RWPE1 (cell line): ENCODE measurements at regions not wholly inside any gene's neighbourhood (a gene's known extent, or its start where the extent isn't known, plus 50 kb on each side); places are given as distances from the start of the nearest gene placed in this dataset.

Source experiments
- CTCF ChIA-PET: fragments of 350-600 bp; sonication (Branson Sonifier 250); formaldehyde crosslinking; extraction: SDS; loops from one replicate; lab custom pipeline; 2021; lab: Yijun Ruan, JAX
- POLR2A ChIA-PET: fragments of 400-600 bp; formaldehyde crosslinking; extraction: SDS; loops from one replicate; lab custom pipeline; 2020; ENCODE audit warnings: antibody characterized with exemption; ENCODE audit not compliant: low non-redundant PET; lab: Yijun Ruan, JAX
- DNase-seq: peaks from one replicate; pipeline ENCODE4 v3.0.0; 2012; ENCODE audit warnings: low spot score
- H3K27ac ChIP-seq: fragments of 450-650 bp; 2 replicates; pipeline ENCODE4 v1.5.1; 2017
- TF ChIP-seq, protein P1 (sequence below): fragments of 450-650 bp; conservative IDR thresholded peaks from 2 replicates; pipeline ENCODE4 v1.5.1; 2017; ENCODE audit warnings: low read depth, mild to moderate bottlenecking

GRCh38 chr5:125185740-125186139 is 439.3 kb upstream of the ZNF608 start:
- no peak overlapping the region for H3K27ac ChIP-seq

GRCh38 chr5:125186911-125187375 is 440.5 kb upstream of the ZNF608 start:
- H3K27ac ChIP-seq, result no peak overlapping the region
- DNase-seq, result no peak
- ChIA-PET CTCF (no interaction called here), POLR2A (no interaction called here)
- TF ChIP-seq, protein P1, sequence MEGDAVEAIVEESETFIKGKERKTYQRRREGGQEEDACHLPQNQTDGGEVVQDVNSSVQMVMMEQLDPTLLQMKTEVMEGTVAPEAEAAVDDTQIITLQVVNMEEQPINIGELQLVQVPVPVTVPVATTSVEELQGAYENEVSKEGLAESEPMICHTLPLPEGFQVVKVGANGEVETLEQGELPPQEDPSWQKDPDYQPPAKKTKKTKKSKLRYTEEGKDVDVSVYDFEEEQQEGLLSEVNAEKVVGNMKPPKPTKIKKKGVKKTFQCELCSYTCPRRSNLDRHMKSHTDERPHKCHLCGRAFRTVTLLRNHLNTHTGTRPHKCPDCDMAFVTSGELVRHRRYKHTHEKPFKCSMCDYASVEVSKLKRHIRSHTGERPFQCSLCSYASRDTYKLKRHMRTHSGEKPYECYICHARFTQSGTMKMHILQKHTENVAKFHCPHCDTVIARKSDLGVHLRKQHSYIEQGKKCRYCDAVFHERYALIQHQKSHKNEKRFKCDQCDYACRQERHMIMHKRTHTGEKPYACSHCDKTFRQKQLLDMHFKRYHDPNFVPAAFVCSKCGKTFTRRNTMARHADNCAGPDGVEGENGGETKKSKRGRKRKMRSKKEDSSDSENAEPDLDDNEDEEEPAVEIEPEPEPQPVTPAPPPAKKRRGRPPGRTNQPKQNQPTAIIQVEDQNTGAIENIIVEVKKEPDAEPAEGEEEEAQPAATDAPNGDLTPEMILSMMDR, result no peak

More at GRCh38 chr5:125185740-125186139, 439.3 kb upstream of the ZNF608 start:
- TF ChIP-seq, protein P1, result no peak
- POLR2A ChIA-PET, result no interaction called here
- DNase-seq, result no peak
- CTCF ChIA-PET, result no interaction called here

- CTCF ChIA-PET, result interaction anchor here (0.7 kb wide), 1 partner anchor 14 kb away, joined by 3 read pairs; no protein-coding TSS in a partner anchor
- DNase-seq, result no peak
- H3K27ac ChIP-seq, result no peak overlapping the region
- TF ChIP-seq, protein P1, result no peak
- POLR2A ChIA-PET, result no interaction called here
These were observed 443.1 kb upstream of the ZNF608 start for GRCh38 chr5:125189531-125189941.

DNA sequence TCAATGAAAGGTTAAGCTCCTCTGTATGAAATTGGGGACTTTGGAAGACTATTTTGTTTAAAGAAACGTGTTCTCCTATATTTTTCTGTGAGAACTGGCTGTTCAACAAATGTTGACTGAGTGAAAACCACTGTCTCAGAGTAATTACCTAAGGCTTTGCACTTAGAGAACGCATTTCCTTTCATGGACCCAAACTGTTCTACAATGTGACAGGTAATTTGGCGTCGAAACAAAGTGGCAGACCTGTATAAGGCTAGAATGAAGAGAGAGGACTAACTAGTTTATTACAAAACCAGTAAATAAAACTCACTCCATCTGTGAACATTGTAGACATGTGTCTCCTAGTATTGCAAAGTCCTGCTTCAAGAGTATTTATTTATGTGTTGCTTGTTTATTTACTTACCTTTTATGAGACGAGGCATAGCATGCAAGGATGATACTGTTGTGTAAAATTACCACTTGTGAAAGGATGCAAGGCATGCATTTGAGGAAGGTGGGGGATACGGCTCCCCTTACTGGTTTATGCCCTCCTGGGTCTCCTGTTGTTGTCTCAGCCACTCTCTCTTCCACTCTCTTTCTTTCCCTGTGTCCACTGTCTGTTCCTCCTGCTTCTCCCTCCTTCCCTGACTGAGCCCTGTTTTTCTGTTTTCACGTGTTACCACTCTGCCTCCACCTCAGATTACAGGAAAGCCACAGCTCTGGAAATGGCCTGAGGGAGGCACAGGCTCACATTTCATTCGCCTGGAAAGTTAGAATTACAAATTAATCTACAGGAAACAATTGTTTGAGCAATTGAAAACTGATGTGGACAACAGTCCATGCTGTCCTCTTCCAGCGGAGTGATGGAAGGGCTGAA is 444.0 kb upstream of the ZNF608 start:
- no peak overlapping the region for H3K27ac ChIP-seq
- ChIA-PET CTCF (interaction anchor here (0.6 to 0.7 kb wide), 2 partner anchors 11 to 15 kb away, joined by 3 to 4 read pairs; no protein-coding TSS in a partner anchor), POLR2A (no interaction called here)
- TF ChIP-seq, protein P1, result no peak
- DNase-seq, result no peak

GRCh38 chr5:125194883-125195282 is 448.4 kb upstream of the ZNF608 start:
- no peak overlapping the region for H3K27ac ChIP-seq
- ChIA-PET CTCF (no interaction called here), POLR2A (no interaction called here)
- TF ChIP-seq, protein P1, result no peak
- no peak for DNase-seq

DNA sequence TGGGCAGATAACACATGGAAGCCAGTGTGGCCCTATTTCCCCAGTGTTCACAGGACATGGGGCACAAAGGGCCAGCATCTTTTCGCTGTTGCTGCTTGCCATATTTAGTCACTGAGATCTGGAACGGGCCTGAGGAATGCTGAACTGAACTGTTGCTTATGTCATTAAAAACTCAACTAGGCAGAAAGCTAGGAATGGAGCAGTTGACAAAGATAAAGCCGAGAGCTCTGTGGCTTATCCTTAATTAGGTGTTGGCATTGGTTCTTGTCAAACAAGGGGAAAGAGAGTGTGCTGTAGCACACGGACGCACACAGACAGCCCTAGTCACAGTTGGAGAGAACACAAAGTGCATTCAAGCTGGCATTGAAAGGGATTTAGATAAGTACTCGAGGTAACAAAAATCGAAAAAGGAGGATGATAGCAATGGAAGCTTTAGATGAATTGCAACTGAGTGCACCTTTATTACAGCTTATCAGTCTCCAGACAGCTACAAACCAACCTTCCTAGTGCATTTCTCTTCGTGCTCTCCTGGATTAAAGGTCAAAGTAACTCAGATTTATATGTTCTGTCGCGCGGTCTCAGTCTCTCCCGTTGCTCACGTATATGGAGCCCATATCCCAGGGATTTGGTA is 450.2 kb upstream of the ZNF608 start:
- CTCF ChIA-PET, result interaction anchor here (0.8 kb wide), 1 partner anchor 215 kb away, joined by 3 read pairs; no protein-coding TSS in a partner anchor
- no peak overlapping the region for H3K27ac ChIP-seq
- POLR2A ChIA-PET, result no interaction called here
- TF ChIP-seq, protein P1, result no peak
- DNase-seq, result no peak
